ENCODE measurements at regions not wholly inside any gene's neighbourhood (a gene's known extent, or its start where the extent isn't known, plus 50 kb on each side); places are given as distances from the start of the nearest gene placed in this dataset.

DNA sequence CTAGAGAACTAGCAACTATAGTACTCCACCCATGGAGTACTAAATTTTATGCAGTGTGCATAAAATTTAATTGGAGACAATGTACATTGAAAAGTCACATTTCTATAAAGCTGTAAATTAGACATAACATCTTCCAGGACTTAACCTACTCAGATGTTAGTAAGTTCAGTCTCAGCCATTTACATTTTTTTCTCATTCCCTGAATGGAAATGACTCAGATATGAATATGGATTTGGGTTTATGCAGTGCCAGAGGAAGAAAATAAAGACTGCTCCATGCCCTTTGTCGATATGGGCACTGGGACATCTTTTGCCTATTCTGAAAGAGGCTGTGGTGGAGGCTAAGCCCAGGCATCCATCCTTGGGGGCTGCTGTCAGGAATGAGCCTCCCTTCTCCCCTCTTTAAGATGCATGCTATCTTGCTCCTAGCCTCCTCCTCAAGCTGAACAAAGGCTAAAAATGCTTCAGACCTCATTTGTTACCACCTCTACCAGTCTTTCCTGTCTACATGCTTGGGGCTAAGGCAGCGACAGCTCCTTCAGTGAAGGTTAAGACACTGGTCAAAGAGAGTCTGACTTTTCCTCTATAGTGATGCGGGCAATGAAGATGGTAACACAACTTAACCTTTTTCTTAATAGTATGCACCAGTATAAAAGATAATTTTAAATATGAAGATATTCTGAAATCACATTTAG is 486.8 kb upstream of the ANKRD30A start:
- H3K4me3 Mint-ChIP-seq = no peak overlapping the region

DNA sequence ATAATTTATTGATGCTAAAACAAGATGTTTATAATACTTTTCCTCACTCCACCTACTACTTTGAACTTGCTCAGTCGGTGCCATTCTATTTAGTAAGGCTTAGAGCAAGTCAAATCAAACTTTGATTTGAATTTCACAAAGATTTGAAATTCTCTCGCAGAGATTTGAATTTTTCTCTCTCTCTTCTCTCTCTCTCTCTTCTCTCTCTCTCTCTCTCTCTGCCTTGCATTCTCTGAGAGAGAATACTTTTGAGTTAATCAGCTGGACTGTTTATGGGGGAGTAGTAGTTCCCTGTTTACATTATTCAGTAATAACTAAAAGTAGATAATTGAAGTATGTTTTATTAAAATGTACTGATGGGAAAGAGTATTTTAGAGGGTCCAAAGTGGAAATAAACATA is 488.5 kb upstream of the ANKRD30A start:
- Mint-ChIP-seq H3K4me3 (no peak overlapping the region), H3K9me3 (peaks cover 0 to 5% of the 10 kb centered on the region in 2 donors), H3K27me3 (ENCODE audit: low read depth in 2 of 2) (no peaks in the 10 kb centered on the region), H3K4me1 (no peaks in the 10 kb centered on the region), H3K36me3 (no peaks in the 10 kb centered on the region), H3K27ac (no peak overlapping the region)
- 78% methylated on average over 1 of the region's 2 CpGs for WGBS (ENCODE audit: insufficient coverage)
- no peak for DNase-seq
- TF ChIP-seq, protein P1, sequence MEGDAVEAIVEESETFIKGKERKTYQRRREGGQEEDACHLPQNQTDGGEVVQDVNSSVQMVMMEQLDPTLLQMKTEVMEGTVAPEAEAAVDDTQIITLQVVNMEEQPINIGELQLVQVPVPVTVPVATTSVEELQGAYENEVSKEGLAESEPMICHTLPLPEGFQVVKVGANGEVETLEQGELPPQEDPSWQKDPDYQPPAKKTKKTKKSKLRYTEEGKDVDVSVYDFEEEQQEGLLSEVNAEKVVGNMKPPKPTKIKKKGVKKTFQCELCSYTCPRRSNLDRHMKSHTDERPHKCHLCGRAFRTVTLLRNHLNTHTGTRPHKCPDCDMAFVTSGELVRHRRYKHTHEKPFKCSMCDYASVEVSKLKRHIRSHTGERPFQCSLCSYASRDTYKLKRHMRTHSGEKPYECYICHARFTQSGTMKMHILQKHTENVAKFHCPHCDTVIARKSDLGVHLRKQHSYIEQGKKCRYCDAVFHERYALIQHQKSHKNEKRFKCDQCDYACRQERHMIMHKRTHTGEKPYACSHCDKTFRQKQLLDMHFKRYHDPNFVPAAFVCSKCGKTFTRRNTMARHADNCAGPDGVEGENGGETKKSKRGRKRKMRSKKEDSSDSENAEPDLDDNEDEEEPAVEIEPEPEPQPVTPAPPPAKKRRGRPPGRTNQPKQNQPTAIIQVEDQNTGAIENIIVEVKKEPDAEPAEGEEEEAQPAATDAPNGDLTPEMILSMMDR (IDR thresholded peaks at IDR 0.05) = no peak
- Histone ChIP-seq H3K9me3 (ENCODE audit: control insufficient read depth, insufficient read depth, low read length) (peaks cover 2% of the 10 kb centered on the region), H3K4me3 (ENCODE audit: low read length) (no peak overlapping the region), H3K27me3 (ENCODE audit: control insufficient read depth, insufficient read depth, low read length) (no peaks in the 10 kb centered on the region), H3K4me1 (ENCODE audit: control insufficient read depth, insufficient read depth, low read length) (no peaks in the 10 kb centered on the region), H3K27ac (ENCODE audit: low read length) (no peak overlapping the region), H3K36me3 (ENCODE audit: control insufficient read depth, insufficient read depth, low read length) (no peaks in the 10 kb centered on the region)
- intact Hi-C loops (cut with micrococcal nuclease) = no loop called here
- ATAC-seq = no peak

More for the DNA sequence above, 486.8 kb upstream of the ANKRD30A start:
- Mint-ChIP-seq H3K9me3 (peaks cover 0 to 2% of the 10 kb centered on the region in 2 donors), H3K4me1 (no peaks in the 10 kb centered on the region), H3K27ac (no peak overlapping the region), H3K36me3 (no peaks in the 10 kb centered on the region), H3K27me3 (ENCODE audit: low read depth in 2 of 2) (no peaks in the 10 kb centered on the region)
- Histone ChIP-seq H3K4me3 (ENCODE audit: low read length) (no peak overlapping the region), H3K36me3 (ENCODE audit: control insufficient read depth, insufficient read depth, low read length) (no peaks in the 10 kb centered on the region), H3K9me3 (ENCODE audit: control insufficient read depth, insufficient read depth, low read length) (peaks cover 2% of the 10 kb centered on the region), H3K4me1 (ENCODE audit: control insufficient read depth, insufficient read depth, low read length) (no peaks in the 10 kb centered on the region), H3K27ac (ENCODE audit: low read length) (no peak overlapping the region), H3K27me3 (ENCODE audit: control insufficient read depth, insufficient read depth, low read length) (no peaks in the 10 kb centered on the region)
- no peak for DNase-seq
- no peak for ATAC-seq
- TF ChIP-seq, protein P1 (IDR thresholded peaks at IDR 0.05) = no peak
- WGBS (ENCODE audit: insufficient coverage) = 90% methylated on average over 2 of the region's 3 CpGs
- intact Hi-C loops (cut with micrococcal nuclease) = no loop called here

DNA sequence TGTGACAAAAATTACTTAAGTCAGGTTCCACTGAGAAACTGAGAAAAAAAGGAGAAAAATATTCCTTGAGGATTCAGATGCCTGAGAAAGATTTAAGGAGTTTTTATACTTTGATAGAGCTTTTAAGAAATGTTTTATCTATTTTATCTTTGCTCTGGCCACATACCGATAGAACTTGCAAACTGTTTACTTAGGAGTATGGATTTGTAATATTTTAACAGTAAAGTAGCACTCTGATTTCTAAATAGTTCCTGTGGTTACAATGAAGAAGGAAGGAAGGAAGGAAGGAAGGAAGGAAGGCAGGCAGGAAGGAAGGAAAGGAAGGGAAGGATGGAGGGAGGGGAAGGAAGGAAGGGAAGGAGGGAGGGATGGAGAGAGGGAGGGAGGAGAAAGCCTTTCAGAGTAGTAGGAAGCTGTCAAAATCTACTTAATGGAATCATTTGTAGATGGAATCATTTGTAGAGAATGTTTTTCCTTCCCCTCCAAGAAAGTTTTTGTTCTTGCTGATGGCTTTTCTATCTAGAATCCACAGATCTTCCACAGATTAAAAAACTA is 489.0 kb upstream of the ANKRD30A start:
- H3K27ac Mint-ChIP-seq = no peak overlapping the region
- H3K36me3 Mint-ChIP-seq = no peaks in the 10 kb centered on the region
- DNase-seq = no peak
- no peak overlapping the region for H3K4me3 Mint-ChIP-seq
- no peaks in the 10 kb centered on the region for H3K4me1 Mint-ChIP-seq
- peaks cover 2% of the 10 kb centered on the region for H3K9me3 ChIP-seq (ENCODE audit: control insufficient read depth, insufficient read depth, low read length)
- H3K4me3 ChIP-seq (ENCODE audit: low read length) = no peak overlapping the region
- no peaks in the 10 kb centered on the region for H3K4me1 ChIP-seq (ENCODE audit: control insufficient read depth, insufficient read depth, low read length)
- no peak for ATAC-seq
- no peaks in the 10 kb centered on the region for H3K27me3 Mint-ChIP-seq (ENCODE audit: low read depth in 2 of 2)
- H3K27me3 ChIP-seq (ENCODE audit: control insufficient read depth, insufficient read depth, low read length) = no peaks in the 10 kb centered on the region
- H3K36me3 ChIP-seq (ENCODE audit: control insufficient read depth, insufficient read depth, low read length) = no peaks in the 10 kb centered on the region
- peaks cover 0 to 5% of the 10 kb centered on the region in 2 donors for H3K9me3 Mint-ChIP-seq
- 87% methylated on average over 1 of the region's 1 CpG for WGBS (ENCODE audit: insufficient coverage)
- intact Hi-C loops (cut with micrococcal nuclease) = no loop called here
- TF ChIP-seq, protein P1 (IDR thresholded peaks at IDR 0.05) = no peak
- no peak overlapping the region for H3K27ac ChIP-seq (ENCODE audit: low read length)

DNA sequence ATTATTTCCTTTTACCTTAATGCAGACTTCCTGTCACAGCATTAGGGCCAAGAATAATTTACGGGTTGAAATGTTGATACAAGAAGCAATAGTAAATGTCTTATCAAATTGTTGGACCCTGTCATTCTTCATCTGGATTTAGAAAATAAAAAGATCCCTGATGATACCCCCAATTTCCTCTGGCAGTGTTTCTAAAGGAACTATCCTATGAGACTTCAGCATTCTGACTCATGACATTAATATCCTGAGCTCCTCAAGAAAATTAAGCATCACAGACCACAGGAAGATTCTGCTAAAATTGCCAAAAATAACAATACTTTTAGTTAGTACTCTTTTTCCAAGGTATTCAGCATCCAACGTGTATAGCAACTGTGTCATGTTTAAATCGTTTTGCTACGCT is 490.5 kb upstream of the ANKRD30A start:
- ATAC-seq (no peak), DNase-seq (no peak)
- no peak overlapping the region for H3K4me3 Mint-ChIP-seq
- no peaks in the 10 kb centered on the region for H3K36me3 Mint-ChIP-seq
- H3K27ac ChIP-seq (ENCODE audit: low read length) = no peak overlapping the region
- TF ChIP-seq, protein P1 (IDR thresholded peaks at IDR 0.05) = no peak
- no peaks in the 10 kb centered on the region for H3K36me3 ChIP-seq (ENCODE audit: control insufficient read depth, insufficient read depth, low read length)
- H3K4me3 ChIP-seq (ENCODE audit: low read length) = no peak overlapping the region
- intact Hi-C loops (cut with micrococcal nuclease) = no loop called here
- WGBS (ENCODE audit: insufficient coverage) = 0% methylated on average over 1 of the region's 4 CpGs
- peaks cover 2% of the 10 kb centered on the region for H3K9me3 ChIP-seq (ENCODE audit: control insufficient read depth, insufficient read depth, low read length)
- H3K27me3 ChIP-seq (ENCODE audit: control insufficient read depth, insufficient read depth, low read length) = no peaks in the 10 kb centered on the region
- H3K9me3 Mint-ChIP-seq = peaks cover 0 to 5% of the 10 kb centered on the region in 2 donors
- H3K4me1 Mint-ChIP-seq = no peaks in the 10 kb centered on the region
- H3K27me3 Mint-ChIP-seq (ENCODE audit: low read depth in 2 of 2) = no peaks in the 10 kb centered on the region
- no peak overlapping the region for H3K27ac Mint-ChIP-seq
- H3K4me1 ChIP-seq (ENCODE audit: control insufficient read depth, insufficient read depth, low read length) = no peaks in the 10 kb centered on the region

Data from natural killer cell (primary cell).